CD14-positive monocyte (primary cell): ENCODE measurements at regions not wholly inside any gene's neighbourhood (a gene's known extent, or its start where the extent isn't known, plus 50 kb on each side); places are given as distances from the start of the nearest gene placed in this dataset.

ENCODE experiments used
- DNase-seq, 3 donors: peaks; one replicate each; pipeline ENCODE4 v3.0.0-alpha.2; 2011 to 2022
- H2AFZ ChIP-seq: 2 replicates; pipeline ENCODE4 v1.6.0; 2012; ENCODE audit warnings: mild to moderate bottlenecking, low read depth, low read length, inconsistent platforms; ENCODE audit not compliant: insufficient read depth, poor library complexity, severe bottlenecking
- H3K27ac ChIP-seq, 2 donors: 1 replicate in 1 of 2; 2 replicates in 1 of 2; pipeline ENCODE4 v1.5.1; 2012 to 2013; ENCODE audit warnings: low read length in 2 of 2, control low read depth in 1 of 2, inconsistent platforms in 1 of 2, low read depth in 1 of 2, mild to moderate bottlenecking in 1 of 2
- H3K27me3 ChIP-seq, 2 donors: one replicate each; pipeline versions ENCODE4 v1.6.0 to v1.6.1; 2011 to 2013; ENCODE audit warnings: low read length in 2 of 2; ENCODE audit not compliant: control insufficient read depth in 2 of 2, insufficient read depth in 2 of 2
- H3K36me3 ChIP-seq, 2 donors: replicated peaks in 1 of 2; 1 replicate in 1 of 2; 2 replicates in 1 of 2; pipeline versions ENCODE4 v1.5.1 to v1.6.1; 2012 to 2013; ENCODE audit warnings: low read length in 2 of 2, control low read depth in 1 of 2, inconsistent platforms in 1 of 2, mild to moderate bottlenecking in 1 of 2; ENCODE audit not compliant: insufficient read depth in 2 of 2, control insufficient read depth in 1 of 2
- H3K4me1 ChIP-seq, 2 donors: 1 replicate in 1 of 2; 2 replicates in 1 of 2; pipeline versions ENCODE4 v1.5.1 to v1.6.1; 2012 to 2013; ENCODE audit warnings: low read length in 2 of 2, control low read depth in 1 of 2, inconsistent platforms in 1 of 2, mild to moderate bottlenecking in 1 of 2, moderate library complexity in 1 of 2; ENCODE audit not compliant: insufficient read depth in 2 of 2, control insufficient read depth in 1 of 2
- H3K4me2 ChIP-seq: replicated peaks from 2 replicates; pipeline ENCODE3; 2012; ENCODE audit warnings: low read length, moderate library complexity, mild to moderate bottlenecking; ENCODE audit not compliant: poor library complexity, severe bottlenecking; ENCODE audit errors: extremely low read depth
- H3K4me3 ChIP-seq, 3 experiments: fragments of 200-600 bp in 1 of 3; sonication (generic) in 1 of 3; replicated peaks in 1 of 3; 1 replicate in 2 of 3; 2 replicates in 1 of 3; pipeline ENCODE4 v1.5.1; 2011 to 2013; ENCODE audit warnings: low read length in 3 of 3, mild to moderate bottlenecking in 3 of 3, control low read depth in 2 of 3, low read depth in 2 of 3, inconsistent platforms in 1 of 3, moderate library complexity in 1 of 3
- H3K79me2 ChIP-seq: 2 replicates; pipeline ENCODE4 v1.6.0; 2012; ENCODE audit warnings: mild to moderate bottlenecking, control low read depth, inconsistent platforms, low read length, moderate library complexity; ENCODE audit not compliant: insufficient read depth
- H3K9ac ChIP-seq: 2 replicates; pipeline ENCODE4 v1.6.0; 2017; ENCODE audit warnings: low read length, mild to moderate bottlenecking; ENCODE audit not compliant: insufficient read depth, poor library complexity, severe bottlenecking
- H3K9me3 ChIP-seq, 2 donors: replicated peaks in 1 of 2; 1 replicate in 1 of 2; 2 replicates in 1 of 2; pipeline versions ENCODE4 v1.5.1 to v1.6.1; 2012 to 2013; ENCODE audit warnings: low read length in 2 of 2, control low read depth in 1 of 2; ENCODE audit not compliant: control insufficient read depth in 1 of 2, insufficient read depth in 1 of 2
- H4K20me1 ChIP-seq: 2 replicates; pipeline ENCODE4 v1.6.0; 2012; ENCODE audit warnings: mild to moderate bottlenecking, low read length, control low read depth, moderate library complexity; ENCODE audit not compliant: insufficient read depth
- H3K27ac Mint-ChIP-seq, 7 donors: one replicate each; pipeline ENCODE4 v1.8.0; 2020; ENCODE audit warnings: mild to moderate bottlenecking in 7 of 7, mixed read lengths in 7 of 7, moderate library complexity in 6 of 7, inconsistent platforms in 2 of 7
- H3K27me3 Mint-ChIP-seq, 3 donors: one replicate each; pipeline ENCODE4 v1.8.0; 2021 to 2022; ENCODE audit warnings: low read depth in 3 of 3, mild to moderate bottlenecking in 3 of 3, mixed read lengths in 3 of 3, moderate library complexity in 3 of 3, inconsistent platforms in 1 of 3
- H3K36me3 Mint-ChIP-seq, 2 donors: one replicate each; pipeline ENCODE4 v1.8.0; 2020; ENCODE audit warnings: mixed read lengths in 2 of 2, inconsistent platforms in 1 of 2, mild to moderate bottlenecking in 1 of 2
- H3K4me1 Mint-ChIP-seq: one replicate; pipeline ENCODE4 v1.8.0; 2020; ENCODE audit warnings: mild to moderate bottlenecking, mixed read lengths
- H3K4me3 Mint-ChIP-seq, 2 donors: one replicate each; pipeline ENCODE4 v1.8.0; 2020; ENCODE audit warnings: mild to moderate bottlenecking in 2 of 2, mixed read lengths in 2 of 2, moderate library complexity in 1 of 2
- H3K9me3 Mint-ChIP-seq, 7 donors: one replicate each; pipeline ENCODE4 v1.8.0; 2020 to 2022; ENCODE audit warnings: mixed read lengths in 7 of 7, mild to moderate bottlenecking in 6 of 7, moderate library complexity in 6 of 7, inconsistent platforms in 2 of 7
- CTCF ChIP-seq: fragments of 200-600 bp; IDR thresholded peaks from one replicate; pipeline ENCODE4 v1.8.0; 2022; ENCODE audit warnings: antibody characterized with exemption, mild to moderate bottlenecking
- WGBS: methylation state at CpG from one replicate; pipeline ENCODE4 v1.1.5; 2013; ENCODE audit warnings: missing lambda C conversion rate; ENCODE audit not compliant: insufficient coverage; 5-methylcytosine and 5-hydroxymethylcytosine counted together
- intact Hi-C, 2 donors: fragments of 100-400 bp; cut with micrococcal nuclease; formaldehyde crosslinking; loops; one replicate each; pipeline versions ENCODE4 v1.15.0 to v1.15.1; 2023

- Mint-ChIP-seq H3K4me1 (no peaks in the 10 kb centered on the region), H3K27me3 (peaks cover 0 to 3% (median 1%) of the 10 kb centered on the region in 3 donors), H3K9me3 (peaks cover 0 to 4% (median 0%) of the 10 kb centered on the region in 7 donors), H3K4me3 (no peak overlapping the region), H3K36me3 (no peaks in the 10 kb centered on the region), H3K27ac (no peak overlapping the region)
- H2AFZ ChIP-seq = no peak overlapping the region
- H3K4me2 ChIP-seq = no peak overlapping the region
- H3K79me2 ChIP-seq = no peaks in the 10 kb centered on the region
- H4K20me1 ChIP-seq = no peaks in the 10 kb centered on the region
- H3K4me1 ChIP-seq = no peaks in the 10 kb centered on the region
- no peak overlapping the region for H3K9ac ChIP-seq
- no peaks in the 10 kb centered on the region for H3K36me3 ChIP-seq
- H3K4me3 ChIP-seq = no peak overlapping the region
- no peaks in the 10 kb centered on the region for H3K9me3 ChIP-seq
- no CpG with 5 or more reads among the region's 3 CpGs for WGBS
- intact Hi-C loops = no loop called here
- no peak for TF ChIP-seq CTCF
- H3K27ac ChIP-seq = no peak overlapping the region
- DNase-seq = no peak
- no peaks in the 10 kb centered on the region for H3K27me3 ChIP-seq
Measured at GRCh38 chr12:13770576-13770975, 210.8 kb downstream of the GRIN2B start.

GRCh38 chr12:13769966-13770365 lies 211.4 kb downstream of the GRIN2B start:
- Mint-ChIP-seq H3K4me1 (no peaks in the 10 kb centered on the region), H3K9me3 (peaks cover 0 to 4% (median 0%) of the 10 kb centered on the region in 7 donors), H3K27ac (no peak overlapping the region), H3K27me3 (peaks cover 0 to 3% (median 1%) of the 10 kb centered on the region in 3 donors), H3K4me3 (no peak overlapping the region), H3K36me3 (no peaks in the 10 kb centered on the region)
- H2AFZ ChIP-seq = no peak overlapping the region
- H3K36me3 ChIP-seq = no peaks in the 10 kb centered on the region
- H3K4me1 ChIP-seq = no peaks in the 10 kb centered on the region
- no peaks in the 10 kb centered on the region for H3K79me2 ChIP-seq
- H3K27me3 ChIP-seq = no peaks in the 10 kb centered on the region
- no peak for DNase-seq
- H4K20me1 ChIP-seq = no peaks in the 10 kb centered on the region
- H3K4me3 ChIP-seq = no peak overlapping the region
- H3K9ac ChIP-seq = no peak overlapping the region
- intact Hi-C loops = no loop called here
- no peaks in the 10 kb centered on the region for H3K9me3 ChIP-seq
- no peak overlapping the region for H3K4me2 ChIP-seq
- no peak overlapping the region for H3K27ac ChIP-seq
- no peak for TF ChIP-seq CTCF
